H54 (cell line): ENCODE measurements at regions not wholly inside any gene's neighbourhood (a gene's known extent, or its start where the extent isn't known, plus 50 kb on each side); places are given as distances from the start of the nearest gene placed in this dataset.

ENCODE experiments used
- DNase-seq: peaks from one replicate; pipeline ENCODE4 v3.0.0; 2011; ENCODE audit warnings: low spot score, mixed read lengths; ENCODE audit not compliant: insufficient read length
- FAIRE-seq: peaks from 3 replicates; lab custom pipeline; 2011; peaks lifted over from hg19 to GRCh38; lab: Jason Lieb, UNC
- POLR2A ChIP-seq: IDR thresholded peaks from 2 replicates; pipeline ENCODE4 v1.6.1; 2011; ENCODE audit warnings: low read depth, mild to moderate bottlenecking, low read length

DNA sequence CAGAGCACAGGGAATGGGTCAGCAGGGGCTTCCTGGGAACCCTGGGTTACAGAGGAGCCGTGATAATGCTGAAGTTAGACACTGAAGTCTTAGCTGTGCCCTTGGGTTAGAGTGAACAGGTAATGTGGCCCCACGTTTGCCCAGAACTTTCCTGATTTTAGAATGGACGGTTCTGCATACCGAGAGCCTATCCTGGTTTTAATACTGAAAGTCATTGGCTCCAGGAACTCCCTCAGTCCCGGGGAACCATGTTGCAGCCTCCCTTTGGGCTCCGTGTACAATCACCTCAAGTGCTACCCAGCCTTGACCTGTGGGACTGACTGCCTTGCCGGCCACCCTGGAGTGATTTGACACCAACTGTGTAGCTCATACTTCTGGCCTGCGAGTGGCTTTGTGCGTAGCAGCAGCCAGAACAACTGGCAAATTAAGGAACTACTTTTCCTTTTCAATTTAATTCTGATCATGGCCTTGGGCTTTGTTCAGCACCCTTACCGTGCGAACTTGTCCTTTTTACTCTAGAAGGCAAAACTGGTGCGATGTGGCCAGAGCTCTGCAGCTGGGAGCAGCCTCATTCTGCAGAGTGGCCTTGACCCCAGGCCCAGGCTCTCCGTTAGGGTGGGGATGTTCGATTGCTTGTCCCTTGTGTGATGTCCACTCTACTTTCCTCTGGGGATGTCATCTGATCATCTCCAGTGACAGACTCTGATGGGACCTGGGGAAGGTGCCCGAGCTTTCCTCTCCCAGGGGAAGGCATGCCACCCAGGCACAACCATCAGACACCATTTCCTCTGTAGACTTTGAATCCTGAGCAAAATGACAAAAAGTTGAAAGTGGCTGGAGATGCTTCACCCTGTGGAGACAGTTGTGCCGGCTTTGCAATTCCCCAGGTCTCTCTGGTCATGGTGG is 265.9 kb downstream of the GLRX3 start:
- TF ChIP-seq POLR2A, result no peak
- no peak for DNase-seq
- FAIRE-seq, result no peak

DNA sequence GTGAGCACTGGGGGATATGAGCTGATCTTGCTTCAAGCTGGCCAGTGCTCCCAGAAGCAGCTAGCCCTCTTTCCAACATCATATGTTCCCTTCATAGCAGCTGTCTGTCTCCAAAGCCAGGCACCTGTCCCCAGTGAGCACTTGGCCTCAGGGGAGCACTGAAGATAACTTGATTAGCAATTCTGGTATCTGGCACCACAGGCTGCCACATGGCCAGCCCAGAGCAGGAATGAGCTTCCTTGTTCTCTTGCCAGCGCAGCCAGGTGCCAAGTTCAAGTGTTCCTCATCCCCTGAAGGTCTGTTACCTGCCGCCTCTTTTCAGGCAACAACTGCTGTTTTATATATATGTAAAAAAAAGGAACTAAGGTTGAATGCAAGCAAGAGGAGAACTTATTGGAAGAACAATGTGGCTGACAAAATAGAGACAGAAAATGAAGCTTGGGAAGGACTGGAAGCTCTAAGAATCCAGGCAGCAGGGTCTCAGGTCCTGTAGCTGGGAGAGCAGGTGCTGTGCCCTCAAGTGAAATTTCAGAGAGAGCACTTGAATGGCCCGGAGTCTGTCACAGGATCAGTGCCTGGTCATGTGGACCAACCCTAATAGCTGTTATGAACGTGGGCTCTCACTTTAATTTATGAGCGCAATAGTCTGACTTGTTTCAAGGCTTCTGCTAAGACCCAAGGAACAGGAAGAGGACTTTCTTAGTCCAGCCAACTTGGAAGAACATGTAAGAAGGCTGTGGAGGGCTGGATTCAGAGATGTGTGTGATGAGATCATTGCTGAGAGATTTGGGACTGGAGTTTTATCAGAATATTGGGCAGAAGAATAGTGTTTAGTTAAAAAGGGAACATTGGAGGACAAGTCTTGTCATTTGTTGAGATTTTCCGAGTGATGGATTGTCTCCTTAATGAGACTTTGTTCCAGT is 267.2 kb downstream of the GLRX3 start:
- FAIRE-seq, result no peak
- TF ChIP-seq POLR2A, result no peak
- DNase-seq, result no peak

DNA sequence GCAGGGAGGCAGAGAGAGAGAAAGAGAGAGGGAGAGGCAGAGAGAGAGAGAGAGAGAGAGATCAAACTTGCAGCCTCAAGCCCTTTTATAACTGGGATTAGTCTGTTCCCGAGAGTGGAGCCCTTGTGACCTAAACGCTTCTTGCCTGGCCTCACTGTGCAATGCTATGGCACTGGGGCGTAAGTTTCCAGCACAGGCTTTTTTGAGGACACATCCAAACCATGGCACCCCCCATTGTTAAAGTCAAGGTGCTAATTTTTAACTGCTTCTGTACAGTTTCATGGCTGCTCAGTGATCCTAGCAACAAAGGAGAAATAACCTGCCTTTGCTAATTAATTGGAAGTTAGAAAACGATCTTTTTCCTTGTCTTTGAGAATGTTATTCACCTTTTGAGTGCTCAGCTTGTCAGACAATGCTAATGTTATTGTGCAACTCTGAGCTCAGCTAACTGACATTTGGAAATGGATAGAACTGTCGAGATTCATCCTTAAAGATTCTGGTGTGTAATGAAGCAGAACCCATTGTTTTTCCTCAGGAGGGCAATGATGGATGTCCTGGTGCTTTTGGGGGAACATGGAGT is 268.4 kb downstream of the GLRX3 start:
- no peak for DNase-seq

DNA sequence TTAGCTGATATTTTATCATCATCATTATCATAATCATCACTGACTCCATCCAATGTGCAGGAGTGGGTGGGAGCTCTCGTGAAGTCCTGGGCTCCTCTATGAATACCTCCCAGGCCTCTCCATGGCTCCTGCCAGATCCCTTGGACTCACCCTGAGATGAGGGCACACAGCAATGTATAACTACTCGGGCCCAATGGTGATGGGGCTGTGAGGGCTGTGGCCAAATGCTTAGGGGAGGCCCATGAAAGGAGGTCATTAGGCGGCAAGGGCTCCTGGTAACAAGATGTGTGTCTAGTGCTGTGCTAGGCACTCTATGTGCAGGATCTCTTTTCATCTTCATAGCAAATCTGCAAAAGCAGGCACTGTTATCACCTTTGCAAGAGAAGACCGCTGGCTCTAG is 270.9 kb downstream of the GLRX3 start:
- FAIRE-seq (no peak), DNase-seq (no peak)
- no peak for TF ChIP-seq POLR2A

More for the DNA sequence above, 268.4 kb downstream of the GLRX3 start:
- FAIRE-seq, result no peak
- no peak for TF ChIP-seq POLR2A

DNA sequence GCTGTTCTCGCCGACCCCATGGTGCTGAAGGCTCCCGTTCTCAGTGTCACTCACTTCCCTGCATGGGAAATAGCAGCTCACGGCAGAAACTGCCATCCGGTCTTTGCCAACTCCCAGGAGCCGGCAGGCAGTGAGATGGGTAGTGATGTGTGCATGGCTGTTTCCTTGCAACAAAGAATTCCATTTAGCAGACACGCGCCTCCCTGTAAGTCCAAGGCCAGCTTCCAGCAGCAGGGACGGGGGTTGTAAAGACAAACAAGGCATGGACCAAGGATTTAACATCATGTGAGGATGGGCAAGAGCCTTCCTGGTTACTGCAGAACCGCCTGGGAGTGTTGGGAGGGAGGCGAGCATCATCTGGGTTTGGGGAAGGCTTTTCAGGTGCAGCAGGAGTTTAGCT is 273.1 kb downstream of the GLRX3 start:
- TF ChIP-seq POLR2A, result no peak
- no peak for DNase-seq
- FAIRE-seq, result no peak

DNA sequence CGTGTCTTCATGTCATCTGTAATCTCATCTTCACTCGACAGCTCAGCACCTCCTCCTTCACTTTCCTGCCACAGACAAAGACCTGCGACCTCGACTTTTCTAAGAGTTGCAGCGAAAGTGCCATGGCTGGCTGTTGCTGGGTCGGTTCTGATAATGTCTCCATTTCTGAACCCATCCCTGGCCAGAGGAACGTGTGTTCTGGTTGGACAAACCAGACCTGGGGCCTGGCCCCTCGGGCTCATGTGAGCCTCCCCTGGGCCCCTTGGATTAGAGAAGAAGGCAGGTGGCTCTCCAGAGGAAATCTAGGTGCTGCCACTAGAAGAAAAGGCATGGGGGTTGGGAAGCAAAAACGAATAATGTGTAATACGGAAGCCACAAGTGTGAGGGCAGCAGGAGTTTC is 273.7 kb downstream of the GLRX3 start:
- FAIRE-seq (no peak), DNase-seq (no peak)
- TF ChIP-seq POLR2A, result no peak

DNA sequence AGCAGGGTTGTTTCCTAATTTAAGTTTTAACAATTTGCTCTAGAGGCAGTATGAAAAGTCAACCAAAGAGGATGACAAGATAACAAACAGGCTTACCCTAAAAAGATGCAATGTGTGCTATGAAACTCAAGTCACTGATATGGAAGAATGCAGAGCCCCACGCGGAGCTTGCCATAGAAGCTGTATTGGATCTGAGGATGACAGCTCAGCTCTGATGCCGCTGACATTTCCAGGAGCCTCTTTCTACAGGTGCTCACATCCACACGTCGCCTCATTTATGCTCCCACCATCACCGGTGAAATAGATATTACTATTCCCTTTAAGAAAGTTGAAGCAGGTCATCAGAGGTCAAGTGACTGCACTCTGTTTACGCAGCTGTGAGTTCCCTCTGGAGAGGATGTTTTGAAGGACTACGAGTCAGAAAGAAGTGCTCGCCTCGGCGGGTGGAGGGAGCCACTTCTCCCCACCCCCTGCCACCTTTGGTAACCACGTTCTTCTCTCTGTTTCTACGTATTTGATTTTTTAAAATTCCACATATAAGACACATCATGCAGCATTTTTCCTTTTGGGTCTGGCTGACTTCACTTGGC is 275.4 kb downstream of the GLRX3 start:
- TF ChIP-seq POLR2A, result no peak
- FAIRE-seq, result no peak
- no peak for DNase-seq

DNA sequence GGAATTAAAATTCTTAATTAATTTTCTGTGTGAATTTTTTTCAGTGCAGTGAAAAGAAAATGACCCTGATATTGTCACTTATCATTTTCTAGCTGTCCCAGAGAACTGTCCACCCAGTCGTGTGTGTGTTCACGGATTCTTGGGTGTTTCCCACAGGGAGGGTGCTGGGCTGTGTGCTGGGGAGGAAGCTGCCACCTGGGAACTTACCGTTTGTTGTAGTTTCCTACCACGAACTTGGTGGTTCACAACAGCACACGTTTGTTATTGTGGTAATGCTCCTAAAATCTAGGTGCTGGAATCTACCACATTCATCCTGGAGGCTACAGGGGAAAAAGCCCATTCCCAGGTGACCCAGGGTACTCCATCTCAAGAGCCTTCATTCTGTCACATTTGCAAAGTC is 276.1 kb downstream of the GLRX3 start:
- FAIRE-seq (no peak), DNase-seq (no peak)
- no peak for TF ChIP-seq POLR2A

DNA sequence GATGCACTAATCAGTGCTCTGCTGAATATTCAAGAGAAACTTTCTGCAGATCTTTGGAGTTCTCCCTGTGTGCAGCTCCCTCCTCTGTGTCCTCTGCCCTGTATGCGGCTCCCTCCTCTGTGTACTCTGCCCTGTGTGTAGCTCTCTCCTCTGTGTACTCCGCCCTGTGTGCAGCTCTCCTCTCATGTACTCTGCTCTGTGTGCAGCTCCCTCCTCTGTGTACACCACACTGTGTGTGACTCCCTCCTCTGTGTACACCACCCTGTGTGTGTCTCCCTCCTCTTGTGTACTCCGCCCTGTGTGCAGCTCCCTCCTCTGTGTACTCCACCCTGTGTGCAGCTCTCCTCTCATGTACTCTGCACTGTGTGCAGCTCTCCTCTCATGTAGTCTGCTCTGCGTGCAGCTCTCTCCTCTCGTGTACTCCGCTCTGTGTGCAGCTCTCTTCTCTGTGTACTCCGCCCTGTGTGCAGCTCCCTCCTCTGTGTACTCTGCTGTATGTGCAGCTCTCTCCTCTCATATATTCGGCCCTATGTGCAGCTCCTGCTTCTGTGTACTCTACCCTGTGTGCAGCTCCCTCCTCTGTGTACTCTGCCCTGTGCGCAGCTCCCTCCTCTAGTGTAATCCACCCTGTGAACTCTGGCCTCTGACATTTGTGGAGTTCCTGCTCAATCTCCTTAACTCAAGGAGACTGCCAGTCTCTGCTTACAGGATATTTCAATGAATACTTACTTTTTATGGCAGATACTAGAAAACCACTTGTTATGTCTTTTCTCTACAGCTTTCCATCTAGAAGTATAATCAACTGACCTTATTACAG is 280.4 kb downstream of the GLRX3 start:
- TF ChIP-seq POLR2A, result no peak
- DNase-seq (no peak), FAIRE-seq (no peak)

DNA sequence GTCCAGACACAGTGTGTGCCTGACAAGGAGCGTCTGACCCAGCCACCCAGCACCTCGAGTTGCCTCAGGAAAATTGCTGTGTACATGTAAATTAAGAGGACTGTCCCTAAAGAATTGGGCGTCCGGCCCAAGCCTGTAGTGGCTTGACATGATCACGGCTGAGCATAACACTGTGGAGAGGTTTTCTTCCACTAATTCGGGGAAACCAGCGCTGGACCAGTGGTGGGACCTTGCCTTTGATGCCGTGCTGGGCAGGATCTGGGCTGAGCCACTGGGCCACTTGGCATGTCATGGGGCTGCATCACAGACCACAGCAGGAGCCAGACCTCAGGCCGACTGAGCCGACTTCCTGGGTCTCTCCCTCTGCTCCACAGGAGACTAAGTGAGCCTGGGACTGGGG is 282.5 kb downstream of the GLRX3 start:
- DNase-seq (no peak), FAIRE-seq (no peak)
- TF ChIP-seq POLR2A, result no peak

DNA sequence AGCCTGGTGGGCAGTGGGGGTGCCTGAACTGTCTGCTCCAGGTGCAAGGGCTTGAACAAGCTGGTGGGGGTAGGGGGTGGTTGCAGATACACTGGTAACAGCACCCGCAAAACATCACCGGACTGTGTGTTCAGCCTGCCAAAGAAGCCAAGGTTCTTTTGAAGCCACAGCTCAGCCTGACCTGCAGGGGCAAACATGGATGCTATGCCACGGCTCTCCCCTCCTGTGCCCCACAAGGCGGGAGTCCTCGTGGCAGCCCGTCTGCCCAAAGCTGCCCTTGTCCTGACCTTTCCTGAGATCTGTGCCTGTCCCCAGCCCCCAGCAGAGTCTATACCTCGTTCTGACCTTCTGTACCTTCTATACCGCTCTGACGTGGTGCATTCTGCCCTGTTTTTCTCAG is 285.7 kb downstream of the GLRX3 start:
- TF ChIP-seq POLR2A, result no peak
- no peak for FAIRE-seq
- DNase-seq, result no peak

DNA sequence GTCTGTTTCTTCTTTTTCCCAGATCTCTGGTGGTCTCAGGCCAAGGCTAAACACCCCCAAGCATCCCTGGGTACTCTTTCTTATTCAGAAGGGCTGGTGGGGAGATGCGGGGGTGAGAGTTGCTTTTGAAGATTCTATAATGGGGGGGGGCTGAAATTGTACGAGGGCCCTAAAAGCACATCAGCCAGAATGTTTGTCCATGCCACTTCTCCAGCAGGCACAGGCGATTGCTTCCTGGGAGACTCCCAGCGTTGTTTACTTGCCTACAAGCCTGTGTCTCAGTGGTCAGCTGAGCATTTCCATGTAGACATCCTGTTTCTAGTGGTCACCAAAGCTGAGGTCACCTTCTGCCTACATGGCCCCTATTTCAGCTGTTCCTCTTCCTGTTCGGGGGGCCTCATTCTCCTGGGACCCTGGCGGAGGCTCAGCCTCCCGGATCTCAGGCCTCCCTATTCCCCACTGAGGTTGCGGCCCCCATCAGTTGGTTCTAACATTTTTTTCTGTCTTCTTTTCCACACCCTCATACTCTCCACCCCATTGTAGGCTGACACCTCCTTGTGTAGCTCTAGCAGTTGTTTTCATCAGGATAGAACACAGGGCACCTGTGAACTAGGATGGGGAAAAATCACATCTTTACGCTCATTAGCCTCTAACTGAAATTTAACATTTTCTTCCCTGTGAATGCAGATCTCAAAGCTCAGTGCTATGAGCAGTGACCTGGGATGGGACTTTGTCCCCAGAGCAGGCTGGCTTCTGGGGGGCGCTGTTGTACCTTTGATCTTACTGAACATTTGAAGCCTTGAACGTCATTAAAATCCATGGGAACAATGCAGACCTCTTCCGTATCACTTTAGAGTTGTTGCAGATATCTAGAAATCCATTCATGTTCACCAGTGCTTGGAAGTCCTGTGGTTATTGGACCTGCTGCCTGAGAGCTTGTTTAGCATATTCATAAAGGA is 286.5 kb downstream of the GLRX3 start:
- FAIRE-seq (no peak), DNase-seq (no peak)
- TF ChIP-seq POLR2A, result no peak
